K562 (cell line): ENCODE measurements at regions not wholly inside any gene's neighbourhood (a gene's known extent, or its start where the extent isn't known, plus 50 kb on each side); places are given as distances from the start of the nearest gene placed in this dataset.

Experiments
- ATAC-seq: fragments of 200-7000 bp; cut with Tn5 transposase; 3 replicates; pipeline ENCODE4 v1.9.1; 2020; ENCODE audit warnings: moderate library complexity
- BruUV-seq: library from RNA; stranded (reverse); fragments of 400-500 nt; replicated peaks from 2 replicates; lab custom pipeline; 2021; lab: Mats Ljungman, UMichigan
- CTCF ChIA-PET: fragments of 300-600 bp; formaldehyde crosslinking; extraction: SDS; loops from one replicate; lab custom pipeline; 2021; ENCODE audit warnings: low intra/inter-chr PET ratio; lab: Yijun Ruan, JAX
- POLR2A ChIA-PET: fragments of 300-600, 350-650 bp; sonication (Branson Sonifier 250); formaldehyde crosslinking; extraction: SDS; loops from one replicate; lab custom pipeline; 2021; ENCODE audit warnings: antibody characterized with exemption, inconsistent platforms; lab: Yijun Ruan, JAX
- DNase-seq, 4 experiments: peaks; one replicate each; pipeline versions ENCODE4 v3.0.0 to v3.0.0-alpha.2; 2011 to 2018; ENCODE audit warnings: low spot score in 3 of 4, mixed read lengths in 3 of 4; ENCODE audit errors: extremely low read depth in 1 of 4
- FAIRE-seq: peaks from 2 replicates; lab custom pipeline; 2011; peaks lifted over from hg19 to GRCh38; lab: Jason Lieb, UNC
- H2AFZ ChIP-seq: 2 replicates; pipeline ENCODE4 v1.6.0; 2011; ENCODE audit warnings: low read depth, low read length, control low read depth, inconsistent platforms
- H3K27ac ChIP-seq: fragments of 200-600 bp; 3 replicates; pipeline ENCODE4 v1.8.0; 2011; ENCODE audit warnings: low read depth, mild to moderate bottlenecking, control low read depth, inconsistent platforms, low read length, moderate library complexity, mixed read lengths; ENCODE audit errors: extremely low read depth
- H3K27me3 ChIP-seq, 2 experiments: fragments of 300-600 bp in 1 of 2; 2 replicates in 1 of 2; 3 replicates in 1 of 2; pipeline versions ENCODE4 v1.6.0 to v1.8.0; 2011; ENCODE audit warnings: inconsistent platforms in 2 of 2, low read length in 2 of 2, mild to moderate bottlenecking in 1 of 2, mixed read lengths in 1 of 2, moderate library complexity in 1 of 2; ENCODE audit not compliant: control insufficient read depth in 2 of 2, insufficient read depth in 2 of 2
- H3K36me3 ChIP-seq: fragments of 300-600 bp; 3 replicates; pipeline ENCODE4 v1.8.0; 2011; ENCODE audit warnings: mild to moderate bottlenecking, low read length, inconsistent platforms; ENCODE audit not compliant: control insufficient read depth, insufficient read depth
- H3K4me1 ChIP-seq, 2 experiments: fragments of 200-600 bp in 1 of 2; replicated peaks in 1 of 2; 2 replicates in 1 of 2; 3 replicates in 1 of 2; pipeline versions ENCODE4 v1.5.1 to v1.8.0; 2011; ENCODE audit warnings: inconsistent platforms in 2 of 2, low read length in 2 of 2, mild to moderate bottlenecking in 1 of 2, mixed read lengths in 1 of 2, moderate library complexity in 1 of 2; ENCODE audit not compliant: control insufficient read depth in 2 of 2, insufficient read depth in 2 of 2
- H3K4me2 ChIP-seq: 2 replicates; pipeline ENCODE4 v1.6.1; 2011; ENCODE audit warnings: low read length, control low read depth, inconsistent platforms, mixed read lengths; ENCODE audit not compliant: insufficient read depth
- H3K4me3 ChIP-seq: fragments of 200-600 bp; sonication (generic), shearing (Covaris generic); 2 replicates; pipeline ENCODE4 v1.5.1; 2016; ENCODE audit warnings: control low read depth, inconsistent platforms
- H3K79me2 ChIP-seq: fragments of 200-600 bp; 3 replicates; pipeline ENCODE4 v1.8.0; 2011; ENCODE audit warnings: low read length, inconsistent platforms; ENCODE audit not compliant: control insufficient read depth, insufficient read depth
- H3K9ac ChIP-seq, 2 experiments: 2 replicates each; pipeline versions ENCODE4 v1.6.0 to v1.6.1; 2011; ENCODE audit warnings: low read depth in 2 of 2, low read length in 2 of 2, control low read depth in 1 of 2, inconsistent platforms in 1 of 2, mild to moderate bottlenecking in 1 of 2, mixed read lengths in 1 of 2; ENCODE audit not compliant: insufficient read depth in 1 of 2
- H3K9me1 ChIP-seq: one replicate; pipeline ENCODE4 v1.6.0; 2011; ENCODE audit warnings: inconsistent platforms, mild to moderate bottlenecking, low read length, moderate library complexity; ENCODE audit not compliant: control insufficient read depth, insufficient read depth
- H3K9me3 ChIP-seq: replicated peaks from 2 replicates; pipeline ENCODE4 v1.5.1; 2011; ENCODE audit warnings: low read depth, low read length, inconsistent platforms; ENCODE audit not compliant: control insufficient read depth, insufficient read depth
- H4K20me1 ChIP-seq: replicated peaks from 2 replicates; pipeline ENCODE4 v1.6.1; 2011; ENCODE audit warnings: low read length, inconsistent platforms, mixed read lengths; ENCODE audit not compliant: control insufficient read depth, insufficient read depth
- KAT7 ChIP-seq: sonication (generic); formaldehyde crosslinking; IDR thresholded peaks from 2 replicates; pipeline ENCODE4 v1.8.0; 2022; ENCODE audit warnings: missing genetic modification reagents, mild to moderate bottlenecking, borderline replicate concordance
- TARDBP ChIP-seq: fragments of 450-650 bp; IDR thresholded peaks from 2 replicates; pipeline ENCODE4 v1.6.1; 2016
- ZBTB5 ChIP-seq: fragments of 450-650 bp; IDR thresholded peaks from 2 replicates; pipeline ENCODE4 v1.6.1; 2017; ENCODE audit warnings: antibody characterized with exemption
- ZC3H4 ChIP-seq: sonication (generic); formaldehyde crosslinking; IDR thresholded peaks from 2 replicates; pipeline ENCODE4 v1.9.0; 2021; ENCODE audit warnings: missing genetic modification reagents, borderline replicate concordance
- ZNF785 ChIP-seq: fragments of 250-450 bp; sonication (Bioruptor Pico); IDR thresholded peaks from 2 replicates; pipeline ENCODE4 v1.4.0; 2020; ENCODE audit warnings: mild to moderate bottlenecking
- WGBS: fragments of 100-300 bp; shearing (Covaris generic); methylation state at CpG from one replicate; pipeline ENCODE4 v1.1.6; 2016; ENCODE audit warnings: low coverage, mixed read lengths; ENCODE audit not compliant: insufficient coverage; ENCODE audit errors: missing lambda C conversion rate; 5-methylcytosine and 5-hydroxymethylcytosine counted together
- in situ Hi-C: fragments of 300-500 bp; cut with MboI; formaldehyde crosslinking; loops from 4 replicates; pipeline ENCODE4 v1.15.0; 2018; ENCODE audit warnings: inconsistent platforms, mixed read lengths
- intact Hi-C: fragments of 100-400 bp; cut with micrococcal nuclease; formaldehyde crosslinking; loops from 2 replicates; pipeline ENCODE4 v1.14.2; 2022

GRCh38 chr12:124440031-124440626 is 127.3 kb downstream of the NCOR2 start:
- no peak overlapping the region for H3K27ac ChIP-seq
- POLR2A ChIA-PET = no interaction called here
- in situ Hi-C loops = no loop called here
- no TSS peak for BruUV-seq
- H3K4me3 ChIP-seq = no peak overlapping the region
- no peaks in the 10 kb centered on the region for H3K27me3 ChIP-seq
- no peaks in the 10 kb centered on the region for H3K9me3 ChIP-seq
- no peak for FAIRE-seq
- TF ChIP-seq TARDBP (no peak), ZNF785 (CRISPR knock-in tag) (no peak), ZBTB5 (no peak), ZC3H4 (CRISPR knock-in tag) (no peak), KAT7 (CRISPR knock-in tag) (no peak)
- TF ChIP-seq, all 486 proteins: peak for 0
- Histone ChIP-seq H3K36me3 (peaks cover 22% of the 10 kb centered on the region; the same call in 2 of the 3 replicates), H3K79me2 (no peaks in the 10 kb centered on the region), H4K20me1 (no peaks in the 10 kb centered on the region; the same call in 1 of the 2 replicates), H3K4me1 (peaks cover 0 to 19% of the 10 kb centered on the region in 2 experiments; a peak in 2 of 5 replicates), H2AFZ (no peak overlapping the region), H3K4me2 (no peak overlapping the region), H3K9ac (no peak overlapping the region), H3K9me1 (no peaks in the 10 kb centered on the region)
- WGBS = 90% methylated on average over 8 of the region's 13 CpGs
- CTCF ChIA-PET = no interaction called here
- ATAC-seq = no peak
- no peak for DNase-seq
- intact Hi-C loops = no loop called here
